ENCODE measurements at regions not wholly inside any gene's neighbourhood (a gene's known extent, or its start where the extent isn't known, plus 50 kb on each side); places are given as distances from the start of the nearest gene placed in this dataset.

- TF ChIP-seq ZNF274 (IDR thresholded peaks at IDR 0.05; ENCODE audit: low read depth, low read length) = no peak
- no peak for TF ChIP-seq YY1 (IDR thresholded peaks at IDR 0.05; ENCODE audit: insufficient read depth, insufficient read length)
Measured at GRCh38 chr5:61907995-61908394, 398.0 kb upstream of the KIF2A start.

Measured in NT2/D1 (cell line).